H1 (cell line): ENCODE measurements at regions not wholly inside any gene's neighbourhood (a gene's known extent, or its start where the extent isn't known, plus 50 kb on each side); places are given as distances from the start of the nearest gene placed in this dataset.

Experiments used
- CEBPB ChIP-seq: IDR thresholded peaks from 2 replicates; pipeline ENCODE4 v1.6.1; 2012; ENCODE audit warnings: low read depth, low read length
- EP300 ChIP-seq, 2 experiments: IDR thresholded peaks; 1 replicate in 1 of 2; 2 replicates in 1 of 2; pipeline ENCODE4 v1.6.1; 2011 to 2012; ENCODE audit warnings: low read depth in 2 of 2, low read length in 2 of 2, mild to moderate bottlenecking in 2 of 2, borderline replicate concordance in 1 of 2, inconsistent platforms in 1 of 2, moderate library complexity in 1 of 2
- YY1 ChIP-seq: IDR thresholded peaks from 2 replicates; pipeline ENCODE4 v1.6.1; 2011; ENCODE audit warnings: low read depth, mild to moderate bottlenecking, low read length
- TF ChIP-seq, protein P1 (sequence below), 3 experiments: IDR thresholded peaks; 1 replicate in 2 of 3; 2 replicates in 1 of 3; pipeline versions ENCODE4 v1.5.1 to v1.6.1; 2011; ENCODE audit warnings: low read length in 3 of 3, mild to moderate bottlenecking in 3 of 3, inconsistent platforms in 2 of 3, low read depth in 1 of 3, moderate library complexity in 1 of 3; ENCODE audit not compliant: insufficient read depth in 1 of 3; ENCODE audit errors: control extremely low read depth in 1 of 3

DNA sequence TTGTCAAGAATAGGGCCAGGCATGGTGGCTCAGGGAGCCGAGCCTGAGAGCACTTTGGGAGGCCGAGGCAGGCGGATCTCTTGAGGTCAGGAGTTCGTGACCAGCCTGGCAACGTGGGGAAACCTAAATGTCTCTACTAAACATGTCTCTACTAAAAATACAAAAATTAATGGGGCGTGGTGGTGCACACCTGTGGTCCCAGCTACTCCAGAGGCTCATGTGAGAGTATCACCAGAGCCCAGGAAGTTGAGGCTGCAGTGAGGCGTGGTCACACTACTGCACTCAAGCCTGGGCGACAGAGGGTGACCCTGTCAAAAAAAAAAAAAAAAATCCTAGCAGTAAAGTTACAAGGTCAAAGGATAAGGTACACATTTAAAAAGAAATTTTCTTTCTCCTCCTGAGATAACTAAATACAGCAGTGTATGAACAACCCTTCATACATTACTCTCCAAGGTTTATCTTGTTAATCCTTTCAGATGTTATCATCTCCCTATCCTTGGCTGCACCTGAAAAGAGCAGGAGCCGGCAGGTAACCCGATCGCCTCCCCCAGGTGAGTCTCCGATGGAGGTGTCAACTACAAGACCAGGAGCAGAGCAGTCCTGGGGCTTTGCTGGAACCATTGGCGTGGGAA is 122.3 kb downstream of the GOSR1 start:
- TF ChIP-seq, protein P1, sequence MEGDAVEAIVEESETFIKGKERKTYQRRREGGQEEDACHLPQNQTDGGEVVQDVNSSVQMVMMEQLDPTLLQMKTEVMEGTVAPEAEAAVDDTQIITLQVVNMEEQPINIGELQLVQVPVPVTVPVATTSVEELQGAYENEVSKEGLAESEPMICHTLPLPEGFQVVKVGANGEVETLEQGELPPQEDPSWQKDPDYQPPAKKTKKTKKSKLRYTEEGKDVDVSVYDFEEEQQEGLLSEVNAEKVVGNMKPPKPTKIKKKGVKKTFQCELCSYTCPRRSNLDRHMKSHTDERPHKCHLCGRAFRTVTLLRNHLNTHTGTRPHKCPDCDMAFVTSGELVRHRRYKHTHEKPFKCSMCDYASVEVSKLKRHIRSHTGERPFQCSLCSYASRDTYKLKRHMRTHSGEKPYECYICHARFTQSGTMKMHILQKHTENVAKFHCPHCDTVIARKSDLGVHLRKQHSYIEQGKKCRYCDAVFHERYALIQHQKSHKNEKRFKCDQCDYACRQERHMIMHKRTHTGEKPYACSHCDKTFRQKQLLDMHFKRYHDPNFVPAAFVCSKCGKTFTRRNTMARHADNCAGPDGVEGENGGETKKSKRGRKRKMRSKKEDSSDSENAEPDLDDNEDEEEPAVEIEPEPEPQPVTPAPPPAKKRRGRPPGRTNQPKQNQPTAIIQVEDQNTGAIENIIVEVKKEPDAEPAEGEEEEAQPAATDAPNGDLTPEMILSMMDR (IDR thresholded peaks at IDR 0.05; ENCODE audit: control extremely low read depth in 1 of 3, insufficient read depth in 1 of 3, low read depth in 1 of 3, low read length in 3 of 3) = no peak
- TF ChIP-seq CEBPB (no peak), YY1 (no peak), EP300 (IDR thresholded peaks at IDR 0.05; ENCODE audit: borderline replicate concordance in 1 of 2, low read depth in 2 of 2, low read length in 2 of 2) (no peak)
